GM23338 (cell line): ENCODE measurements at regions not wholly inside any gene's neighbourhood (a gene's known extent, or its start where the extent isn't known, plus 50 kb on each side); places are given as distances from the start of the nearest gene placed in this dataset.

Source experiments
- ATAC-seq: fragments of 200-7000 bp; cut with Tn5 transposase; 3 replicates; pipeline ENCODE4 v1.9.1; 2020
- DNase-seq: peaks from one replicate; pipeline ENCODE4 v3.0.0-alpha.2; 2015; ENCODE audit warnings: low spot score
- H2AFZ ChIP-seq: fragments of 200-600 bp; sonication (generic); 2 replicates; pipeline ENCODE4 v1.8.0; 2016; ENCODE audit warnings: antibody characterized with exemption, mild to moderate bottlenecking, moderate library complexity
- H3F3A ChIP-seq: fragments of 200-600 bp; sonication (generic); replicated peaks from 2 replicates; pipeline ENCODE4 v1.8.0; 2017; ENCODE audit warnings: antibody characterized with exemption, mixed run types, low read depth
- H3K27ac ChIP-seq: fragments of 200-600 bp; sonication (generic); 2 replicates; pipeline ENCODE4 v1.6.1; 2016; ENCODE audit warnings: low read depth
- H3K27me3 ChIP-seq: fragments of 200-600 bp; sonication (generic); 2 replicates; pipeline ENCODE4 v1.8.0; 2016; ENCODE audit warnings: mild to moderate bottlenecking, mixed run types, moderate library complexity; ENCODE audit not compliant: insufficient read depth
- H3K36me3 ChIP-seq: fragments of 200-600 bp; sonication (generic); 2 replicates; pipeline ENCODE4 v1.8.0; 2016; ENCODE audit warnings: mild to moderate bottlenecking; ENCODE audit not compliant: insufficient read depth
- H3K4me1 ChIP-seq: fragments of 200-600 bp; sonication (generic); 2 replicates; pipeline ENCODE4 v1.8.0; 2016; ENCODE audit warnings: mild to moderate bottlenecking, moderate library complexity; ENCODE audit not compliant: insufficient read depth
- H3K4me2 ChIP-seq: fragments of 200-600 bp; sonication (generic); 2 replicates; pipeline ENCODE4 v1.7.1; 2017; ENCODE audit warnings: mixed run types
- H3K4me3 ChIP-seq: fragments of 200-600 bp; sonication (generic); 2 replicates; pipeline ENCODE4 v1.6.1; 2016; ENCODE audit warnings: mixed run types
- H3K79me2 ChIP-seq: fragments of 200-600 bp; sonication (generic); replicated peaks from 2 replicates; pipeline ENCODE4 v1.8.0; 2017; ENCODE audit warnings: mild to moderate bottlenecking; ENCODE audit not compliant: insufficient read depth
- H3K9me2 ChIP-seq: fragments of 200-600 bp; sonication (generic); 2 replicates; pipeline ENCODE4 v1.8.0; 2017; ENCODE audit not compliant: insufficient read depth
- H4K20me1 ChIP-seq: fragments of 200-600 bp; sonication (generic); replicated peaks from 2 replicates; pipeline ENCODE4 v1.8.0; 2017; ENCODE audit warnings: mild to moderate bottlenecking; ENCODE audit not compliant: insufficient read depth
- H3K27ac Mint-ChIP-seq: 2 replicates; pipeline ENCODE4 v1.8.0; 2020; ENCODE audit warnings: inconsistent platforms, mild to moderate bottlenecking, moderate library complexity, mixed read lengths
- H3K27me3 Mint-ChIP-seq: 3 replicates; pipeline ENCODE4 v1.8.0; 2022; ENCODE audit warnings: low read depth, mild to moderate bottlenecking, moderate library complexity, mixed read lengths, inconsistent platforms; ENCODE audit not compliant: insufficient read depth, poor library complexity
- H3K36me3 Mint-ChIP-seq: 3 replicates; pipeline ENCODE4 v1.8.0; 2021; ENCODE audit warnings: low read depth, mild to moderate bottlenecking, inconsistent platforms, moderate library complexity, mixed read lengths
- H3K4me1 Mint-ChIP-seq: 3 replicates; pipeline ENCODE4 v1.8.0; 2020; ENCODE audit warnings: mild to moderate bottlenecking, inconsistent platforms, mixed read lengths
- H3K4me3 Mint-ChIP-seq: 3 replicates; pipeline ENCODE4 v1.8.0; 2021; ENCODE audit warnings: moderate library complexity, mild to moderate bottlenecking, inconsistent platforms, mixed read lengths
- H3K9me3 Mint-ChIP-seq: 3 replicates; pipeline ENCODE4 v1.8.0; 2020; ENCODE audit warnings: moderate library complexity, mild to moderate bottlenecking, inconsistent platforms, mixed read lengths
- CREB1 ChIP-seq: fragments of 250-450 bp; sonication (Bioruptor Pico); IDR thresholded peaks from 2 replicates; pipeline ENCODE4 v1.5.0; 2020; ENCODE audit warnings: low read depth, mild to moderate bottlenecking, moderate library complexity
- EZH2 ChIP-seq: fragments of 200-600 bp; sonication (generic); IDR thresholded peaks from one replicate; pipeline ENCODE4 v1.8.0; 2017; ENCODE audit warnings: antibody characterized with exemption, mild to moderate bottlenecking, low read depth; ENCODE audit not compliant: unreplicated experiment
- EZH2phosphoT487 ChIP-seq: fragments of 200-600 bp; sonication (generic); IDR thresholded peaks from one replicate; pipeline ENCODE4 v1.8.1; 2018; ENCODE audit warnings: antibody characterized with exemption; ENCODE audit not compliant: unreplicated experiment
- JUNB ChIP-seq: IDR thresholded peaks from one replicate; pipeline ENCODE4 v1.6.1; 2016; ENCODE audit warnings: antibody characterized with exemption; ENCODE audit not compliant: unreplicated experiment
- NANOG ChIP-seq: IDR thresholded peaks from 2 replicates; pipeline ENCODE4 v1.6.1; 2016; ENCODE audit warnings: antibody characterized with exemption, borderline replicate concordance
- POLR2AphosphoS5 ChIP-seq: IDR thresholded peaks from 2 replicates; pipeline ENCODE4 v1.6.1; 2016; ENCODE audit warnings: antibody characterized with exemption, low read depth
- STAT1 ChIP-seq: IDR thresholded peaks from one replicate; pipeline ENCODE4 v1.6.1; 2016; ENCODE audit warnings: antibody characterized with exemption; ENCODE audit not compliant: unreplicated experiment
- ZNF114 ChIP-seq: fragments of 250-450 bp; sonication (Bioruptor Pico); IDR thresholded peaks from 2 replicates; pipeline ENCODE4 v1.5.0; 2020; ENCODE audit warnings: mild to moderate bottlenecking, moderate library complexity
- ZNF331 ChIP-seq: fragments of 250-450 bp; sonication (Bioruptor Pico); IDR thresholded peaks from 2 replicates; pipeline ENCODE4 v1.5.0; 2020; ENCODE audit warnings: low read depth, mild to moderate bottlenecking, moderate library complexity
- TF ChIP-seq, protein P1 (sequence below): IDR thresholded peaks from one replicate; pipeline ENCODE4 v1.6.1; 2018; ENCODE audit warnings: antibody characterized with exemption; ENCODE audit not compliant: unreplicated experiment
- TF ChIP-seq, protein P2 (sequence below): fragments of 250-450 bp; sonication (Bioruptor Pico); IDR thresholded peaks from 2 replicates; pipeline ENCODE4 v1.5.0; 2020; ENCODE audit warnings: mild to moderate bottlenecking, moderate library complexity
- TF ChIP-seq, protein P3 (sequence below): IDR thresholded peaks from 2 replicates; pipeline ENCODE4 v1.6.1; 2016; ENCODE audit warnings: antibody characterized with exemption
- TF ChIP-seq, protein P4 (sequence below), 2 experiments: fragments of 200-600 bp in 1 of 2; sonication (generic) in 1 of 2; conservative IDR thresholded peaks; 2 replicates each; pipeline versions ENCODE4 v1.5.1 to v1.6.1; 2016 to 2017; ENCODE audit warnings: antibody characterized with exemption in 2 of 2, low read depth in 2 of 2, mild to moderate bottlenecking in 2 of 2, moderate library complexity in 1 of 2

DNA sequence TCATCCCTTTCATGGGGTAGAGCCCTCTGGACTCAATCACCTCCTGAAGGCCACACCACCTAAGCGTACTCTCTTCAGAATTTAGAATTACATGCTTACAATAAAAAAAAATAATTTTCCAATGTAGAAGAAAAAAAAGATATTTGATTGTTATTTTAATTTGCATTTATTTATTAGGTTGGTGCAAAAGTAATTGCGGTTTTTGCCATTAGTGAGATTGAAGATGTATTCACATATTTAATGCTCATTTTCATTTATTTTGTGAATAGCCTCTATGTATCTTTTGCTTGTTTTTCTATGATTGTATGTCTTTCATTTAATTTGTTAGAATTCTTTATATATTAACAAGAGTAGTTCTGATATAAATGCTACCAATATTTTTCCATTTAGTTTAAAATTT is 220.5 kb downstream of the RND3 start:
- Histone ChIP-seq H3K79me2 (no peaks in the 10 kb centered on the region), H3K4me2 (no peak overlapping the region), H3K27me3 (no peaks in the 10 kb centered on the region), H3K27ac (no peak overlapping the region), H3K36me3 (no peaks in the 10 kb centered on the region), H3F3A (no peaks in the 10 kb centered on the region), H3K4me1 (peaks cover 10% of the 10 kb centered on the region; the same call in 1 of the 2 replicates), H3K4me3 (no peak overlapping the region), H4K20me1 (no peaks in the 10 kb centered on the region), H2AFZ (no peak overlapping the region), H3K9me2 (no peaks in the 10 kb centered on the region)
- Mint-ChIP-seq H3K4me1 (peaks cover 17% of the 10 kb centered on the region), H3K9me3 (no peaks in the 10 kb centered on the region; the same call in 2 of the 3 replicates), H3K4me3 (no peak overlapping the region), H3K36me3 (peaks cover 21% of the 10 kb centered on the region; the same call in 2 of the 3 replicates), H3K27me3 (peaks cover 3% of the 10 kb centered on the region), H3K27ac (no peak overlapping the region; the same call in 1 of the 2 replicates)
- TF ChIP-seq STAT1 (no peak), ZNF114 (CRISPR knock-in tag) (no peak), NANOG (no peak), POLR2AphosphoS5 (no peak), CREB1 (CRISPR knock-in tag) (no peak), JUNB (no peak), EZH2 (no peak), ZNF331 (CRISPR knock-in tag) (no peak), EZH2phosphoT487 (no peak)
- TF ChIP-seq, protein P1, sequence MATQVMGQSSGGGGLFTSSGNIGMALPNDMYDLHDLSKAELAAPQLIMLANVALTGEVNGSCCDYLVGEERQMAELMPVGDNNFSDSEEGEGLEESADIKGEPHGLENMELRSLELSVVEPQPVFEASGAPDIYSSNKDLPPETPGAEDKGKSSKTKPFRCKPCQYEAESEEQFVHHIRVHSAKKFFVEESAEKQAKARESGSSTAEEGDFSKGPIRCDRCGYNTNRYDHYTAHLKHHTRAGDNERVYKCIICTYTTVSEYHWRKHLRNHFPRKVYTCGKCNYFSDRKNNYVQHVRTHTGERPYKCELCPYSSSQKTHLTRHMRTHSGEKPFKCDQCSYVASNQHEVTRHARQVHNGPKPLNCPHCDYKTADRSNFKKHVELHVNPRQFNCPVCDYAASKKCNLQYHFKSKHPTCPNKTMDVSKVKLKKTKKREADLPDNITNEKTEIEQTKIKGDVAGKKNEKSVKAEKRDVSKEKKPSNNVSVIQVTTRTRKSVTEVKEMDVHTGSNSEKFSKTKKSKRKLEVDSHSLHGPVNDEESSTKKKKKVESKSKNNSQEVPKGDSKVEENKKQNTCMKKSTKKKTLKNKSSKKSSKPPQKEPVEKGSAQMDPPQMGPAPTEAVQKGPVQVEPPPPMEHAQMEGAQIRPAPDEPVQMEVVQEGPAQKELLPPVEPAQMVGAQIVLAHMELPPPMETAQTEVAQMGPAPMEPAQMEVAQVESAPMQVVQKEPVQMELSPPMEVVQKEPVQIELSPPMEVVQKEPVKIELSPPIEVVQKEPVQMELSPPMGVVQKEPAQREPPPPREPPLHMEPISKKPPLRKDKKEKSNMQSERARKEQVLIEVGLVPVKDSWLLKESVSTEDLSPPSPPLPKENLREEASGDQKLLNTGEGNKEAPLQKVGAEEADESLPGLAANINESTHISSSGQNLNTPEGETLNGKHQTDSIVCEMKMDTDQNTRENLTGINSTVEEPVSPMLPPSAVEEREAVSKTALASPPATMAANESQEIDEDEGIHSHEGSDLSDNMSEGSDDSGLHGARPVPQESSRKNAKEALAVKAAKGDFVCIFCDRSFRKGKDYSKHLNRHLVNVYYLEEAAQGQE: no peak
- TF ChIP-seq, protein P2, sequence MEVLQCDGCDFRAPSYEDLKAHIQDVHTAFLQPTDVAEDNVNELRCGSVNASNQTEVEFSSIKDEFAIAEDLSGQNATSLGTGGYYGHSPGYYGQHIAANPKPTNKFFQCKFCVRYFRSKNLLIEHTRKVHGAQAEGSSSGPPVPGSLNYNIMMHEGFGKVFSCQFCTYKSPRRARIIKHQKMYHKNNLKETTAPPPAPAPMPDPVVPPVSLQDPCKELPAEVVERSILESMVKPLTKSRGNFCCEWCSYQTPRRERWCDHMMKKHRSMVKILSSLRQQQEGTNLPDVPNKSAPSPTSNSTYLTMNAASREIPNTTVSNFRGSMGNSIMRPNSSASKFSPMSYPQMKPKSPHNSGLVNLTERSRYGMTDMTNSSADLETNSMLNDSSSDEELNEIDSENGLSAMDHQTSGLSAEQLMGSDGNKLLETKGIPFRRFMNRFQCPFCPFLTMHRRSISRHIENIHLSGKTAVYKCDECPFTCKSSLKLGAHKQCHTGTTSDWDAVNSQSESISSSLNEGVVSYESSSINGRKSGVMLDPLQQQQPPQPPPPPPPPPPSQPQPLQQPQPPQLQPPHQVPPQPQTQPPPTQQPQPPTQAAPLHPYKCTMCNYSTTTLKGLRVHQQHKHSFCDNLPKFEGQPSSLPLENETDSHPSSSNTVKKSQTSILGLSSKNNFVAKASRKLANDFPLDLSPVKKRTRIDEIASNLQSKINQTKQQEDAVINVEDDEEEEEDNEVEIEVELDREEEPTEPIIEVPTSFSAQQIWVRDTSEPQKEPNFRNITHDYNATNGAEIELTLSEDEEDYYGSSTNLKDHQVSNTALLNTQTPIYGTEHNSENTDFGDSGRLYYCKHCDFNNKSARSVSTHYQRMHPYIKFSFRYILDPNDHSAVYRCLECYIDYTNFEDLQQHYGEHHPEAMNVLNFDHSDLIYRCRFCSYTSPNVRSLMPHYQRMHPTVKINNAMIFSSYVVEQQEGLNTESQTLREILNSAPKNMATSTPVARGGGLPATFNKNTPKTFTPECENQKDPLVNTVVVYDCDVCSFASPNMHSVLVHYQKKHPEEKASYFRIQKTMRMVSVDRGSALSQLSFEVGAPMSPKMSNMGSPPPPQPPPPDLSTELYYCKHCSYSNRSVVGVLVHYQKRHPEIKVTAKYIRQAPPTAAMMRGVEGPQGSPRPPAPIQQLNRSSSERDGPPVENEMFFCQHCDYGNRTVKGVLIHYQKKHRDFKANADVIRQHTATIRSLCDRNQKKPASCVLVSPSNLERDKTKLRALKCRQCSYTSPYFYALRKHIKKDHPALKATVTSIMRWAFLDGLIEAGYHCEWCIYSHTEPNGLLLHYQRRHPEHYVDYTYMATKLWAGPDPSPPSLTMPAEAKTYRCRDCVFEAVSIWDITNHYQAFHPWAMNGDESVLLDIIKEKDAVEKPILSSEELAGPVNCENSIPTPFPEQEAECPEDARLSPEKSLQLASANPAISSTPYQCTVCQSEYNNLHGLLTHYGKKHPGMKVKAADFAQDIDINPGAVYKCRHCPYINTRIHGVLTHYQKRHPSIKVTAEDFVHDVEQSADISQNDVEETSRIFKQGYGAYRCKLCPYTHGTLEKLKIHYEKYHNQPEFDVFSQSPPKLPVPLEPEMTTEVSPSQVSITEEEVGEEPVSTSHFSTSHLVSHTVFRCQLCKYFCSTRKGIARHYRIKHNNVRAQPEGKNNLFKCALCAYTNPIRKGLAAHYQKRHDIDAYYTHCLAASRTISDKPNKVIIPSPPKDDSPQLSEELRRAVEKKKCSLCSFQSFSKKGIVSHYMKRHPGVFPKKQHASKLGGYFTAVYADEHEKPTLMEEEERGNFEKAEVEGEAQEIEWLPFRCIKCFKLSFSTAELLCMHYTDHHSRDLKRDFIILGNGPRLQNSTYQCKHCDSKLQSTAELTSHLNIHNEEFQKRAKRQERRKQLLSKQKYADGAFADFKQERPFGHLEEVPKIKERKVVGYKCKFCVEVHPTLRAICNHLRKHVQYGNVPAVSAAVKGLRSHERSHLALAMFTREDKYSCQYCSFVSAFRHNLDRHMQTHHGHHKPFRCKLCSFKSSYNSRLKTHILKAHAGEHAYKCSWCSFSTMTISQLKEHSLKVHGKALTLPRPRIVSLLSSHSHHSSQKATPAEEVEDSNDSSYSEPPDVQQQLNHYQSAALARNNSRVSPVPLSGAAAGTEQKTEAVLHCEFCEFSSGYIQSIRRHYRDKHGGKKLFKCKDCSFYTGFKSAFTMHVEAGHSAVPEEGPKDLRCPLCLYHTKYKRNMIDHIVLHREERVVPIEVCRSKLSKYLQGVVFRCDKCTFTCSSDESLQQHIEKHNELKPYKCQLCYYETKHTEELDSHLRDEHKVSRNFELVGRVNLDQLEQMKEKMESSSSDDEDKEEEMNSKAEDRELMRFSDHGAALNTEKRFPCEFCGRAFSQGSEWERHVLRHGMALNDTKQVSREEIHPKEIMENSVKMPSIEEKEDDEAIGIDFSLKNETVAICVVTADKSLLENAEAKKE (CRISPR knock-in tag): no peak
- TF ChIP-seq, protein P3, sequence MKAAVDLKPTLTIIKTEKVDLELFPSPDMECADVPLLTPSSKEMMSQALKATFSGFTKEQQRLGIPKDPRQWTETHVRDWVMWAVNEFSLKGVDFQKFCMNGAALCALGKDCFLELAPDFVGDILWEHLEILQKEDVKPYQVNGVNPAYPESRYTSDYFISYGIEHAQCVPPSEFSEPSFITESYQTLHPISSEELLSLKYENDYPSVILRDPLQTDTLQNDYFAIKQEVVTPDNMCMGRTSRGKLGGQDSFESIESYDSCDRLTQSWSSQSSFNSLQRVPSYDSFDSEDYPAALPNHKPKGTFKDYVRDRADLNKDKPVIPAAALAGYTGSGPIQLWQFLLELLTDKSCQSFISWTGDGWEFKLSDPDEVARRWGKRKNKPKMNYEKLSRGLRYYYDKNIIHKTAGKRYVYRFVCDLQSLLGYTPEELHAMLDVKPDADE: no peak
- TF ChIP-seq, protein P4, sequence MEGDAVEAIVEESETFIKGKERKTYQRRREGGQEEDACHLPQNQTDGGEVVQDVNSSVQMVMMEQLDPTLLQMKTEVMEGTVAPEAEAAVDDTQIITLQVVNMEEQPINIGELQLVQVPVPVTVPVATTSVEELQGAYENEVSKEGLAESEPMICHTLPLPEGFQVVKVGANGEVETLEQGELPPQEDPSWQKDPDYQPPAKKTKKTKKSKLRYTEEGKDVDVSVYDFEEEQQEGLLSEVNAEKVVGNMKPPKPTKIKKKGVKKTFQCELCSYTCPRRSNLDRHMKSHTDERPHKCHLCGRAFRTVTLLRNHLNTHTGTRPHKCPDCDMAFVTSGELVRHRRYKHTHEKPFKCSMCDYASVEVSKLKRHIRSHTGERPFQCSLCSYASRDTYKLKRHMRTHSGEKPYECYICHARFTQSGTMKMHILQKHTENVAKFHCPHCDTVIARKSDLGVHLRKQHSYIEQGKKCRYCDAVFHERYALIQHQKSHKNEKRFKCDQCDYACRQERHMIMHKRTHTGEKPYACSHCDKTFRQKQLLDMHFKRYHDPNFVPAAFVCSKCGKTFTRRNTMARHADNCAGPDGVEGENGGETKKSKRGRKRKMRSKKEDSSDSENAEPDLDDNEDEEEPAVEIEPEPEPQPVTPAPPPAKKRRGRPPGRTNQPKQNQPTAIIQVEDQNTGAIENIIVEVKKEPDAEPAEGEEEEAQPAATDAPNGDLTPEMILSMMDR (conservative IDR thresholded peaks at IDR 0.05; ENCODE audit: low read depth in 2 of 2): no peak
- DNase-seq (no peak), ATAC-seq (no peak)
